K562 (cell line): ENCODE measurements at regions not wholly inside any gene's neighbourhood (a gene's known extent, or its start where the extent isn't known, plus 50 kb on each side); places are given as distances from the start of the nearest gene placed in this dataset.
A peak's percentile ranks its signal among the peaks of the same experiment; 100 is the strongest.

Source experiments
- ATAC-seq: fragments of 200-7000 bp; cut with Tn5 transposase; 3 replicates; pipeline ENCODE4 v1.9.1; 2020; ENCODE audit warnings: moderate library complexity
- BruUV-seq: library from RNA; stranded (reverse); fragments of 400-500 nt; replicated peaks from 2 replicates; lab custom pipeline; 2021; lab: Mats Ljungman, UMichigan
- CTCF ChIA-PET: fragments of 300-600 bp; formaldehyde crosslinking; extraction: SDS; loops from one replicate; lab custom pipeline; 2021; ENCODE audit warnings: low intra/inter-chr PET ratio; lab: Yijun Ruan, JAX
- POLR2A ChIA-PET: fragments of 300-600, 350-650 bp; sonication (Branson Sonifier 250); formaldehyde crosslinking; extraction: SDS; loops from one replicate; lab custom pipeline; 2021; ENCODE audit warnings: antibody characterized with exemption, inconsistent platforms; lab: Yijun Ruan, JAX
- DNase-seq, 4 experiments: peaks; one replicate each; pipeline versions ENCODE4 v3.0.0 to v3.0.0-alpha.2; 2011 to 2018; ENCODE audit warnings: low spot score in 3 of 4, mixed read lengths in 3 of 4; ENCODE audit errors: extremely low read depth in 1 of 4
- FAIRE-seq: peaks from 2 replicates; lab custom pipeline; 2011; peaks lifted over from hg19 to GRCh38; lab: Jason Lieb, UNC
- H2AFZ ChIP-seq: 2 replicates; pipeline ENCODE4 v1.6.0; 2011; ENCODE audit warnings: low read depth, low read length, control low read depth, inconsistent platforms
- H3K27ac ChIP-seq: fragments of 200-600 bp; 3 replicates; pipeline ENCODE4 v1.8.0; 2011; ENCODE audit warnings: low read depth, mild to moderate bottlenecking, control low read depth, inconsistent platforms, low read length, moderate library complexity, mixed read lengths; ENCODE audit errors: extremely low read depth
- H3K27me3 ChIP-seq, 2 experiments: fragments of 300-600 bp in 1 of 2; 2 replicates in 1 of 2; 3 replicates in 1 of 2; pipeline versions ENCODE4 v1.6.0 to v1.8.0; 2011; ENCODE audit warnings: inconsistent platforms in 2 of 2, low read length in 2 of 2, mild to moderate bottlenecking in 1 of 2, mixed read lengths in 1 of 2, moderate library complexity in 1 of 2; ENCODE audit not compliant: control insufficient read depth in 2 of 2, insufficient read depth in 2 of 2
- H3K36me3 ChIP-seq: fragments of 300-600 bp; 3 replicates; pipeline ENCODE4 v1.8.0; 2011; ENCODE audit warnings: mild to moderate bottlenecking, low read length, inconsistent platforms; ENCODE audit not compliant: control insufficient read depth, insufficient read depth
- H3K4me1 ChIP-seq, 2 experiments: fragments of 200-600 bp in 1 of 2; replicated peaks in 1 of 2; 2 replicates in 1 of 2; 3 replicates in 1 of 2; pipeline versions ENCODE4 v1.5.1 to v1.8.0; 2011; ENCODE audit warnings: inconsistent platforms in 2 of 2, low read length in 2 of 2, mild to moderate bottlenecking in 1 of 2, mixed read lengths in 1 of 2, moderate library complexity in 1 of 2; ENCODE audit not compliant: control insufficient read depth in 2 of 2, insufficient read depth in 2 of 2
- H3K4me2 ChIP-seq: 2 replicates; pipeline ENCODE4 v1.6.1; 2011; ENCODE audit warnings: low read length, control low read depth, inconsistent platforms, mixed read lengths; ENCODE audit not compliant: insufficient read depth
- H3K4me3 ChIP-seq: fragments of 200-600 bp; sonication (generic), shearing (Covaris generic); 2 replicates; pipeline ENCODE4 v1.5.1; 2016; ENCODE audit warnings: control low read depth, inconsistent platforms
- H3K79me2 ChIP-seq: fragments of 200-600 bp; 3 replicates; pipeline ENCODE4 v1.8.0; 2011; ENCODE audit warnings: low read length, inconsistent platforms; ENCODE audit not compliant: control insufficient read depth, insufficient read depth
- H3K9ac ChIP-seq, 2 experiments: 2 replicates each; pipeline versions ENCODE4 v1.6.0 to v1.6.1; 2011; ENCODE audit warnings: low read depth in 2 of 2, low read length in 2 of 2, control low read depth in 1 of 2, inconsistent platforms in 1 of 2, mild to moderate bottlenecking in 1 of 2, mixed read lengths in 1 of 2; ENCODE audit not compliant: insufficient read depth in 1 of 2
- H3K9me1 ChIP-seq: one replicate; pipeline ENCODE4 v1.6.0; 2011; ENCODE audit warnings: inconsistent platforms, mild to moderate bottlenecking, low read length, moderate library complexity; ENCODE audit not compliant: control insufficient read depth, insufficient read depth
- H3K9me3 ChIP-seq: replicated peaks from 2 replicates; pipeline ENCODE4 v1.5.1; 2011; ENCODE audit warnings: low read depth, low read length, inconsistent platforms; ENCODE audit not compliant: control insufficient read depth, insufficient read depth
- H4K20me1 ChIP-seq: replicated peaks from 2 replicates; pipeline ENCODE4 v1.6.1; 2011; ENCODE audit warnings: low read length, inconsistent platforms, mixed read lengths; ENCODE audit not compliant: control insufficient read depth, insufficient read depth
- KDM1A ChIP-seq, 2 experiments: fragments of 450-650 bp; IDR thresholded peaks; 2 replicates each; pipeline ENCODE4 v1.6.1; 2016; ENCODE audit warnings: mild to moderate bottlenecking in 2 of 2
- MBD2 ChIP-seq: sonication (generic); IDR thresholded peaks from 2 replicates; pipeline ENCODE4 v1.6.1; 2016; ENCODE audit warnings: low read depth, borderline replicate concordance
- NCOA4 ChIP-seq: fragments of 450-650 bp; IDR thresholded peaks from 2 replicates; pipeline ENCODE4 v1.6.1; 2018; ENCODE audit warnings: mild to moderate bottlenecking; ENCODE audit not compliant: partially characterized antibody
- PHB ChIP-seq: fragments of 250-450 bp; sonication (Bioruptor Pico); IDR thresholded peaks from 2 replicates; pipeline ENCODE4 v1.5.0; 2021
- RBM34 ChIP-seq: fragments of 200-400 bp; formaldehyde crosslinking; IDR thresholded peaks from 2 replicates; pipeline ENCODE4 v1.6.1; 2018; ENCODE audit warnings: low read length, borderline replicate concordance; ENCODE audit not compliant: insufficient read depth
- RFX5 ChIP-seq: IDR thresholded peaks from 2 replicates; pipeline ENCODE4 v1.6.1; 2011; ENCODE audit warnings: low read depth, mild to moderate bottlenecking, improper control_type of control experiment, low read length
- XRCC3 ChIP-seq: fragments of 450-650 bp; IDR thresholded peaks from 2 replicates; pipeline ENCODE4 v1.6.1; 2017; ENCODE audit warnings: mild to moderate bottlenecking, moderate library complexity
- ZBTB7A ChIP-seq: IDR thresholded peaks from 2 replicates; pipeline ENCODE4 v1.6.1; 2011; ENCODE audit warnings: low read depth, mild to moderate bottlenecking, low read length, moderate library complexity, borderline replicate concordance; ENCODE audit not compliant: control insufficient read depth
- ZFP1 ChIP-seq: fragments of 450-650 bp; formaldehyde crosslinking; IDR thresholded peaks from 2 replicates; pipeline ENCODE4 v1.4.0; 2020; ENCODE audit warnings: mild to moderate bottlenecking, mixed read lengths
- ZNF766 ChIP-seq: fragments of 200-800 bp; sonication (Bioruptor generic); conservative IDR thresholded peaks from 2 replicates; pipeline ENCODE4 v1.6.1; 2016; ENCODE audit warnings: missing genetic modification characterization, missing compliant biosample characterization
- ZNF830 ChIP-seq: fragments of 250-450 bp; sonication (Bioruptor Pico); IDR thresholded peaks from 2 replicates; pipeline ENCODE4 v1.5.0; 2021; ENCODE audit warnings: mild to moderate bottlenecking
- WGBS: fragments of 100-300 bp; shearing (Covaris generic); methylation state at CpG from one replicate; pipeline ENCODE4 v1.1.6; 2016; ENCODE audit warnings: low coverage, mixed read lengths; ENCODE audit not compliant: insufficient coverage; ENCODE audit errors: missing lambda C conversion rate; 5-methylcytosine and 5-hydroxymethylcytosine counted together
- in situ Hi-C: fragments of 300-500 bp; cut with MboI; formaldehyde crosslinking; loops from 4 replicates; pipeline ENCODE4 v1.15.0; 2018; ENCODE audit warnings: inconsistent platforms, mixed read lengths
- intact Hi-C: fragments of 100-400 bp; cut with micrococcal nuclease; formaldehyde crosslinking; loops from 2 replicates; pipeline ENCODE4 v1.14.2; 2022
- TF ChIP-seq, protein P1 (sequence below): IDR thresholded peaks from 2 replicates; pipeline ENCODE4 v1.6.1; 2012; ENCODE audit warnings: low read depth, low read length, improper control_type of control experiment, borderline replicate concordance
- TF ChIP-seq, protein P2 (sequence below): sonication (generic); formaldehyde crosslinking; IDR thresholded peaks from 2 replicates; pipeline ENCODE4 v1.8.0; 2022; ENCODE audit warnings: mild to moderate bottlenecking, missing genetic modification reagents
- TF ChIP-seq, protein P3 (sequence below): sonication (generic); formaldehyde crosslinking; IDR thresholded peaks from 2 replicates; pipeline ENCODE4 v1.9.0; 2022; ENCODE audit warnings: mild to moderate bottlenecking, missing genetic modification reagents

DNA sequence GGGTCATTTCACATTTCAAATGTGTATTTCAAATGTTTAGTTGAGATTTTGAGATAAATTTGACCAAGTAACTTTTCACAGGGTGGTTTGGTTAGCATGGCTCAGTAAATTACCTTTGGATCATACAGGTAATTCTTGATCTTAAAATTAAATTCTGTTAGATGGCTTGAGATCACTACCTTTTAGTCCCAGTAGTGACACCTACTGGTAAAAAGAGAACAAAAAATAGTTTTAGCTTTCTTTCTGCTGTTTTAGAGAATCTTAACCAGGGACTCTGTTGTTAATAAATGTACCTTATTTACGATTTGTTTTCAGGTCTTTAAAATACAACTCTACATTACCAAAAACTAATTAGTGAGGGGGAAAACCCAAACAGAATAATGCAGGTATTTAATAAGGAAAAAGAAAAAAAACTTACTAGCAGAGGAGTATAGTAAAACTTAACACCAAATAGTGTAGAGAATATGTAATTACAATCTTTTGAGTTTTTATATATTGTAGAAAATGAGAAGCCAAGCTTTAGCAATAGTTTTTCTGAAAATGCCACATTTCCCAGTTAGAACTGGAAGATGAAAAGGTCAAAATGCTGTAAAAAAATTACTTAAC is 620.3 kb upstream of the AGTR1 start:
- peak in 2 of 4 experiments; percentile 0 to 6 for DNase-seq
- no peaks in the 10 kb centered on the region for H3K36me3 ChIP-seq
- H4K20me1 ChIP-seq: no peaks in the 10 kb centered on the region
- intact Hi-C loops (no loop called here), in situ Hi-C loops (no loop called here)
- no peaks in the 10 kb centered on the region for H3K9me1 ChIP-seq
- H3K9me3 ChIP-seq: 0 out of 2 replicates have a peak, but pooled peaks cover 2% of the 10 kb centered on the region
- no peak for ATAC-seq
- no peak overlapping the region for H2AFZ ChIP-seq
- H3K27ac ChIP-seq: no peak overlapping the region
- no peaks in the 10 kb centered on the region for H3K79me2 ChIP-seq
- TF ChIP-seq, protein P1, sequence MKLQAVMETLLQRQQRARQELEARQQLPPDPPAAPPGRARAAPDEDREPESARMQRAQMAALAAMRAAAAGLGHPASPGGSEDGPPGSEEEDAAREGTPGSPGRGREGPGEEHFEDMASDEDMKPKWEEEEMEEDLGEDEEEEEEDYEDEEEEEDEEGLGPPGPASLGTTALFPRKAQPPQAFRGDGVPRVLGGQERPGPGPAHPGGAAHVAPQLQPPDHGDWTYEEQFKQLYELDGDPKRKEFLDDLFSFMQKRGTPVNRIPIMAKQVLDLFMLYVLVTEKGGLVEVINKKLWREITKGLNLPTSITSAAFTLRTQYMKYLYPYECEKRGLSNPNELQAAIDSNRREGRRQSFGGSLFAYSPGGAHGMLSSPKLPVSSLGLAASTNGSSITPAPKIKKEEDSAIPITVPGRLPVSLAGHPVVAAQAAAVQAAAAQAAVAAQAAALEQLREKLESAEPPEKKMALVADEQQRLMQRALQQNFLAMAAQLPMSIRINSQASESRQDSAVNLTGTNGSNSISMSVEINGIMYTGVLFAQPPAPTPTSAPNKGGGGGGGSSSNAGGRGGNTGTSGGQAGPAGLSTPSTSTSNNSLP: no peak
- TF ChIP-seq, protein P2, sequence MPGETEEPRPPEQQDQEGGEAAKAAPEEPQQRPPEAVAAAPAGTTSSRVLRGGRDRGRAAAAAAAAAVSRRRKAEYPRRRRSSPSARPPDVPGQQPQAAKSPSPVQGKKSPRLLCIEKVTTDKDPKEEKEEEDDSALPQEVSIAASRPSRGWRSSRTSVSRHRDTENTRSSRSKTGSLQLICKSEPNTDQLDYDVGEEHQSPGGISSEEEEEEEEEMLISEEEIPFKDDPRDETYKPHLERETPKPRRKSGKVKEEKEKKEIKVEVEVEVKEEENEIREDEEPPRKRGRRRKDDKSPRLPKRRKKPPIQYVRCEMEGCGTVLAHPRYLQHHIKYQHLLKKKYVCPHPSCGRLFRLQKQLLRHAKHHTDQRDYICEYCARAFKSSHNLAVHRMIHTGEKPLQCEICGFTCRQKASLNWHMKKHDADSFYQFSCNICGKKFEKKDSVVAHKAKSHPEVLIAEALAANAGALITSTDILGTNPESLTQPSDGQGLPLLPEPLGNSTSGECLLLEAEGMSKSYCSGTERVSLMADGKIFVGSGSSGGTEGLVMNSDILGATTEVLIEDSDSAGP (CRISPR knock-in tag): no peak
- TF ChIP-seq NCOA4 (no peak), ZFP1 (no peak), XRCC3 (no peak), ZNF830 (CRISPR knock-in tag) (no peak), ZBTB7A (no peak), RBM34 (no peak), ZNF766 (CRISPR knock-in tag) (no peak), PHB (CRISPR knock-in tag) (no peak), MBD2 (no peak), KDM1A (IDR thresholded peaks at IDR 0.05) (no peak), RFX5 (no peak)
- TF ChIP-seq, protein P3, sequence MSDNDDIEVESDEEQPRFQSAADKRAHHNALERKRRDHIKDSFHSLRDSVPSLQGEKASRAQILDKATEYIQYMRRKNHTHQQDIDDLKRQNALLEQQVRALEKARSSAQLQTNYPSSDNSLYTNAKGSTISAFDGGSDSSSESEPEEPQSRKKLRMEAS (CRISPR knock-in tag): no peak
- no peak overlapping the region for H3K4me3 ChIP-seq
- H3K4me1 ChIP-seq: no peaks in the 10 kb centered on the region
- H3K9ac ChIP-seq: no peak overlapping the region
- CTCF ChIA-PET: no interaction called here
- POLR2A ChIA-PET: no interaction called here
- no peak overlapping the region for H3K4me2 ChIP-seq
- no peaks in the 10 kb centered on the region for H3K27me3 ChIP-seq
- no peak for FAIRE-seq
- no TSS peak for BruUV-seq
- WGBS: 0% methylated on average over 1 of the region's 1 CpG
